HepG2 (cell line): ENCODE measurements at regions not wholly inside any gene's neighbourhood (a gene's known extent, or its start where the extent isn't known, plus 50 kb on each side); places are given as distances from the start of the nearest gene placed in this dataset.

Experiments
- HNF1B ChIP-seq: sonication (generic); formaldehyde crosslinking; IDR thresholded peaks from 2 replicates; pipeline ENCODE4 v1.5.1; 2020; ENCODE audit warnings: mild to moderate bottlenecking, moderate library complexity, missing genetic modification reagents
- NCOA2 ChIP-seq: sonication (generic); formaldehyde crosslinking; IDR thresholded peaks from 2 replicates; pipeline ENCODE4 v1.8.0; 2022; ENCODE audit warnings: inconsistent platforms
- PATZ1 ChIP-seq: sonication (generic); formaldehyde crosslinking; IDR thresholded peaks from 2 replicates; pipeline ENCODE4 v1.4.0; 2020; ENCODE audit warnings: missing genetic modification reagents
- SIX1 ChIP-seq: sonication (generic); formaldehyde crosslinking; IDR thresholded peaks from 2 replicates; pipeline ENCODE4 v1.4.0; 2020; ENCODE audit warnings: missing genetic modification reagents, borderline replicate concordance
- ZNF234 ChIP-seq: sonication (generic); formaldehyde crosslinking; conservative IDR thresholded peaks from 2 replicates; pipeline ENCODE4 v1.5.1; 2020; ENCODE audit warnings: mild to moderate bottlenecking, missing genetic modification reagents
- ZNF24 ChIP-seq: fragments of 450-650 bp; IDR thresholded peaks from 2 replicates; pipeline ENCODE4 v1.6.1; 2017; ENCODE audit warnings: antibody characterized with exemption, mild to moderate bottlenecking
- ZNF7 ChIP-seq: IDR thresholded peaks from 2 replicates; pipeline ENCODE4 v1.6.1; 2016; ENCODE audit warnings: missing biosample characterization, missing genetic modification reagents
- TF ChIP-seq, protein P1 (sequence below): sonication (generic); formaldehyde crosslinking; IDR thresholded peaks from 2 replicates; pipeline ENCODE4 v1.4.0; 2020; ENCODE audit warnings: mild to moderate bottlenecking, low read depth, missing genetic modification reagents
- TF ChIP-seq, protein P2 (sequence below): sonication (generic); formaldehyde crosslinking; conservative IDR thresholded peaks from 2 replicates; pipeline ENCODE4 v1.4.0; 2020; ENCODE audit warnings: mild to moderate bottlenecking, missing genetic modification reagents, moderate library complexity

GRCh38 chr17:49898366-49899190, 50.7 kb upstream of the TAC4 start (continued):
- TF ChIP-seq HNF1B (no peak), ZNF7 (CRISPR knock-in tag) (peak; percentile 59; the same call in 1 of the 2 replicates), NCOA2 (CRISPR knock-in tag) (no peak), ZNF234 (CRISPR knock-in tag) (no peak), PATZ1 (CRISPR knock-in tag) (peak; percentile 62), SIX1 (CRISPR knock-in tag) (no peak), ZNF24 (no peak)
- TF ChIP-seq, protein P1, sequence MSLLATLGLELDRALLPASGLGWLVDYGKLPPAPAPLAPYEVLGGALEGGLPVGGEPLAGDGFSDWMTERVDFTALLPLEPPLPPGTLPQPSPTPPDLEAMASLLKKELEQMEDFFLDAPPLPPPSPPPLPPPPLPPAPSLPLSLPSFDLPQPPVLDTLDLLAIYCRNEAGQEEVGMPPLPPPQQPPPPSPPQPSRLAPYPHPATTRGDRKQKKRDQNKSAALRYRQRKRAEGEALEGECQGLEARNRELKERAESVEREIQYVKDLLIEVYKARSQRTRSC (CRISPR knock-in tag) = no peak
- TF ChIP-seq, protein P2, sequence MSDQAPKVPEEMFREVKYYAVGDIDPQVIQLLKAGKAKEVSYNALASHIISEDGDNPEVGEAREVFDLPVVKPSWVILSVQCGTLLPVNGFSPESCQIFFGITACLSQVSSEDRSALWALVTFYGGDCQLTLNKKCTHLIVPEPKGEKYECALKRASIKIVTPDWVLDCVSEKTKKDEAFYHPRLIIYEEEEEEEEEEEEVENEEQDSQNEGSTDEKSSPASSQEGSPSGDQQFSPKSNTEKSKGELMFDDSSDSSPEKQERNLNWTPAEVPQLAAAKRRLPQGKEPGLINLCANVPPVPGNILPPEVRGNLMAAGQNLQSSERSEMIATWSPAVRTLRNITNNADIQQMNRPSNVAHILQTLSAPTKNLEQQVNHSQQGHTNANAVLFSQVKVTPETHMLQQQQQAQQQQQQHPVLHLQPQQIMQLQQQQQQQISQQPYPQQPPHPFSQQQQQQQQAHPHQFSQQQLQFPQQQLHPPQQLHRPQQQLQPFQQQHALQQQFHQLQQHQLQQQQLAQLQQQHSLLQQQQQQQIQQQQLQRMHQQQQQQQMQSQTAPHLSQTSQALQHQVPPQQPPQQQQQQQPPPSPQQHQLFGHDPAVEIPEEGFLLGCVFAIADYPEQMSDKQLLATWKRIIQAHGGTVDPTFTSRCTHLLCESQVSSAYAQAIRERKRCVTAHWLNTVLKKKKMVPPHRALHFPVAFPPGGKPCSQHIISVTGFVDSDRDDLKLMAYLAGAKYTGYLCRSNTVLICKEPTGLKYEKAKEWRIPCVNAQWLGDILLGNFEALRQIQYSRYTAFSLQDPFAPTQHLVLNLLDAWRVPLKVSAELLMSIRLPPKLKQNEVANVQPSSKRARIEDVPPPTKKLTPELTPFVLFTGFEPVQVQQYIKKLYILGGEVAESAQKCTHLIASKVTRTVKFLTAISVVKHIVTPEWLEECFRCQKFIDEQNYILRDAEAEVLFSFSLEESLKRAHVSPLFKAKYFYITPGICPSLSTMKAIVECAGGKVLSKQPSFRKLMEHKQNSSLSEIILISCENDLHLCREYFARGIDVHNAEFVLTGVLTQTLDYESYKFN (CRISPR knock-in tag) = 0 out of 2 replicates have a peak, but pooled peaks have one; percentile 28
